Stimulated activated CD4-positive, alpha-beta T cell treated with anti-CD3 and anti-CD28 coated beads, Interleukin-1b, Interleukin-23, amount 100 ng/mL, for 48 hours (primary cell): ENCODE measurements at regions not wholly inside any gene's neighbourhood (a gene's known extent, or its start where the extent isn't known, plus 50 kb on each side); places are given as distances from the start of the nearest gene placed in this dataset.

ENCODE experiments used
- DNase-seq: peaks from one replicate; pipeline ENCODE4 v3.0.0-alpha.2; 2020

DNA sequence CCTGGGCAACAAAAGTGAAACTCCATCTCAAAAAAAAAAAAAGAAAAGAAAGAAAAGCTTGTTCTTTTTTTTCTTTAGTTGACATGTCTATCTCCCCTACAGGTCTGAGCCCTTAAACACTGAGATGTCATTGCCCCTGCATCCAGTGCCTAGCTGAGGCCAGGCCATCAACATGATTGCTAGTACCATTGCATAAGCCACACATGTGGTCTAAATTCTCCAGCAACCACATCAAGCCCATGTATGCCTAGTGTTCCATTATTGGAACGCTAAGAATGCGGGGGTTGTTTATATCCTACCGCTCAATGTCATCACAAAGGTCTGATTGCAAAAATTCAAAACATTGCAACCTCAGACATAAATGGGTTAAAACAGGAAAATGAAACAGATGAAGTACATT lies 62.7 kb downstream of the NPTX2 start:
- no peak for DNase-seq

DNA sequence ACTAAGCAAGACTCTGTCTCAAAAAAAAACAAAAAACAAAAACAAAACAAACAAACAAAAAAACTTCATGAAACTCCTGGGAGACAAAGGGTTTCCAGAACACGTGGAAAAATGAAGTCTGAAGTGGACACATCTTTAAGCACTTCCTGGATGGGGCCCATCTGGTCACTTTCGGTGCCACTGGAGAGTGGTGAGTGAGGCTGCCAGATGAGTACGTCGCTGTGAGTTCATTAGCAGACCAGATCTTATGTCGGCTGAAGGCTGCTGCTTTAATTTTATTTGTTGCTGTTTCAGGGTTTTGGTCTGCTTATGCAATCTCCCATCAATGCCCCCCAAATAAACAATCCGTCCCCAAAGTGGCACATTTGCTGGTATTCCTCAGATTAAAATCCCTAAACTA lies 64.4 kb downstream of the NPTX2 start:
- no peak for DNase-seq

DNA sequence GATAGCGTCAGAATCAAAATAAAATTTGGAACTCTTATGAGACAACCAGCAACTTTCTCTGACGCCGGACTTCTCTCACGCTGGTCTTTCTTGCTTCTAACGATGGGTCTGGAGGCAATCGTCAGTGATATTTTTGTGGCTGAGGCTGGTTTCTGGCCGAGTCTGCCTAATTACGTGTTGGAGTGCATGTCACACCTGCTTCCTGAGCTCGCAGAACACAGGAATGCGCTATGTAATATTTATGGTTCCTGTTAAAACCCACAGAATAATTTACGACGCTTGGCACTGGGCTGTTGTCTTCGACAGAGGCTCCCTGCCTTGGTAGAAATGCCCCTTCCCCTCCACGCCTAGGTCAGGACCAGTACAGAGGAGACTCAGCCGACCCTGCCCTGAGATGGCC lies 64.9 kb downstream of the NPTX2 start:
- DNase-seq: no peak

DNA sequence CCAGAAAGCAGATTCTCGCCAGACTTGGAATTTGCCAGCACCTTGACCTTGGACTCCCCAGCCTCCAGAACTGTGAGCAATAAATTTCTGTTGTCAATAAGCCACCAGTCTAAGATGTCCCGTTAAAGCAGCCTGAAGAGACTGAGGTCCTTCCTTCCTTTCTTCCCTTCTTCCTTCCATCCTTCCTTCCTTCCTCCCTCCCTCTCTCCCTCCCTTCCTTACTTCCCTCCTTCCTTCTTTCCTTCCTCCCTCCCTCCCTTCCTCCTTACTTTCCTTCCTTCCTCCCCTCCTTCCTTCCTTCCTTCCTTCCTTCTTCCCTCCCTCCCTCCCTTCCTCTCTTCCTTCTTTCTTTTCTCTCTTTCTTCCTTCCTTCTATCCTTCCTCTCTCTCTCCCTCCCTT lies 66.4 kb downstream of the NPTX2 start:
- no peak for DNase-seq

DNA sequence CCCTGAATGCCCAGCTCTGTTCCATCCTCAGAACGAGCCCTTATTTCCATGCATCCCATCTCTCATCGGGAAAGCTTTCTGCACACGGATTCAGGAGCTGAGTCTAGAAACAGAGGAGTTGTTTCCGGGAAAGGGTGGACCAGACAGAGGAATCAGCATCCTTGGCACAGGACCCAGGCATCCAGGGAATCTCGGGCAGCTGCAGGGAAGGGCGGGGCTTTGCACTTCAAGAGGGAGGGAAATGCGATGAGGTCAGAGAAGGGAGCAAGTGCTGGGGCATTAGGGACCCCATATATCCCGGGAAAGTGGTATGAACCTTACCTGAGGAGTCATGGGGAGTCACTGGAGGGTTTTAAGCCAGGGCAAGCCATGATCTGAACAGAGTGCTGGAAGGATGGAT lies 68.5 kb downstream of the NPTX2 start:
- DNase-seq: no peak

DNA sequence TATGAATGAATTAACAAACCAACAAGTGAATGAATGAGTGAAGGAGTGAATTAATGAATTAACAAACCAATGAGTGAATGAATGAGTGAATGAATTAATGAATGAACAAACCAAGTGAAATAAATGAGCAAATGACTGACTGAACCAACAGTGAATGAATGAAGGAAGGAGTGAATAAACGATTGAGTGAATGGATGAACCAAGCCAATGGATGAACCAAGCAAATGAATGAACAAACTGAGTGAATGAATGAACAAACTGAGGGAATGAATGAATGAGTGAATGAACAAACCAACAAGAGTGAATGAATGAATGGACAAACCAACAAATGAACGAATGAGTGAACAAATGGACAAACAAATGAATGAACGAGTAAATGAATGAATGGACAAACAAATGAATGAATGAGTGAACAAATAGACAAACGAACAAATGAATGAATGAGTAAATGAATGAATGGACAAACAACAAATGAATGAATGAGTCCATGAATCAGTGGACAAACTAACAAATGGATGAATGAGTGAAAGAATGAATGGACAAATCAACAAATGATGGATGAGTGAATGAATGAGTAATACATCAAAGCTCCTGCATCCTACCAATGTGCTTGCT lies 69.5 kb downstream of the NPTX2 start:
- DNase-seq: no peak

DNA sequence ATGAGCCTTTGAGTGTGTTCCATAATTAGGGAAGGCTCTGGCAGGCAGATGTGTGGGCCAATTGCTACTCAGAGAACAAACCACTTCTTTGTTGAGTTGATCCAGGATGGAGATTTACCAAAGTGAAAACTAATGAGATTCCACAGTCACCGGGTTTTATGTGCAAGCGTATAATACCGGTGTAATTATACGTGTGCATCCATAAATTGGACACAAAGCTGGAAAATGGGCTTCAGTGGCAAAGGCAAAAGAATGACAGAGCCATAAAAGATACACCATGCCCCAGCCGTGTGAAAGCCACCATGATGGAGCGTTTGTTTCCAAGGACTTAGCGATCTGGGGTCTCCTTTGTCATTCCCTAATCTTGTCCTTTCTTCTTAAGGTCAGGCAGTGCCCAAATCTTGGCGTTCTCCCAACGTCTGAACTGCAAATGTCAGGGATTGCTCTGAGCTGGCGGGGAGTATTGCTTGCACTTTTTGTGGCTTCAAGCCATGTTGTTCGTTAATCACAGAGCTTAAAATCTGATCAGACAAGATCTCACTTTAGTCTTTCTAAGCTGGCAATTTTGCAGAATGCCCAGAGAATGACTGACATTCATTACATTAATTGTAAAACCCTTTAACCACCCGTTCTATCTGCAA lies 70.1 kb downstream of the NPTX2 start:
- DNase-seq: no peak

DNA sequence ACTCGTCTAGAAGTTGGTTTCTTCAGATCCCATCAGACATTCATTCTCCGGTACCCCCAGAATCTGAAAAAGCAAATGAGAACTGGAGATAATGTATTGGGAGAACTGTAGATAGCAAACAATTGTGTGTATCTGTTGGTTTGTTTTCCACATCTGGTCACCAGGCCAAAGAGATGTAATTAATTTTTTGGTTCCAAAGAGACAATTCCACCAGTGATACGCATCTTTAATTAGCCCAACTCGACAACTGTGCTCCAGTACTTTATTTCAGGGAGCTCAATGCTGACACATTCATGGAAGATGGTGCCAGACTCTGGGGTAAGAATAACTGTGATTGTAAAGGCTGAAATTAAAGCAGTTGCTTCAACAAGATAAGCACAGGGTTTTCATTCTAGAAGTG lies 74.5 kb downstream of the NPTX2 start:
- no peak for DNase-seq

DNA sequence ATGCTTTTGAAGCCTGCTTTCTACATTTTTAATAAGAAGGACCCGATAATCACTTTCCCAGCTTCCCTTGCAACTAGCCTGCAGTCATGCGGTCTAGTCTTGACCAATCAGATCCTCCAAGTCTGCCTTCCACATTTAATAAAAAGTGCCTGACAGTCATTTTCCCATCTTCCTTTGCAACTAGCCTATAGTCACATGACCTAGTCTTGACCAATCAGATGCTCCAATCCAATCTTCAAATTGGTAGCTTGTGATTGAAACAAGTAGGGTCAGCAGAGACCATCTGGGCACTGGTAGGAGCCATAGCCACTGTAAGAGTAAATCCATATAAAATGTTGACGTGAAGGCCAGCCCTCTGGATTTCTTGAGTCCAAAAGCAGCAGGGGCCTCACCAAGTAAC lies 80.0 kb downstream of the NPTX2 start:
- no peak for DNase-seq

DNA sequence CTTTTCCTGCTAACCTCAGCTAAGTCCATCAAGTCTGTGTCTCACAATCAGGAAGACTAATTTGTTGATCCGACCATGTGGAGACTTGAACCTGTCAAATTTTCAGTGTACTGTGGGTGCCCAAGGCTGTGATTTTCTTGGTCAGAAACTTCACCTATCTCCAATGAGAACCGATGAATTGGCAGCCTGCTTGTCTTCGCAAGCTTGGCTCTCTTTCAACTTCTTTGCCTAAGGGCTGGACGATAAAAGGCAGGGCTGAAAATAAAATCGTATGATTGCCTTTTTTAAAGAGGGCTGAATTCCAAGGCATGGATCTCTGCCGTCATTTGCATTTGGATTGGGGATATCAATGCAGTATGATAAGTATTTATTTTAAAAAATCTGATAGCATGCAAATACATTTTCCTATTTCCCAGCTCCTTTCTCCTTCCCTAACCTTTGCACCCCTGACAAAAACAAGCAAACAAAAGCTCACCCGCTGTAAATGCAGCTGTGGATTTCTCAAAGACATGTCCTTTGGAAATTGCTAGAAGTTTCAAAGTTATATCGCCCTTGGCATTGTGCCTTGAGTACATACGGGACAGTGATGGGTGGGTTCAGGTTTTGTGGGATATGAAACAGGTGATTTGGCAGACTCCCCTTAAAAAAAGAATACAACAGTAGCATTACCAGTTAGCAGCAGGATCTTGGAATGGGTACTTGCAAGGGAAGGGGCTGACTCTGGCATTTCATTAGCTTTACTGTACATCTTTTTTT lies 80.6 kb downstream of the NPTX2 start:
- no peak for DNase-seq

DNA sequence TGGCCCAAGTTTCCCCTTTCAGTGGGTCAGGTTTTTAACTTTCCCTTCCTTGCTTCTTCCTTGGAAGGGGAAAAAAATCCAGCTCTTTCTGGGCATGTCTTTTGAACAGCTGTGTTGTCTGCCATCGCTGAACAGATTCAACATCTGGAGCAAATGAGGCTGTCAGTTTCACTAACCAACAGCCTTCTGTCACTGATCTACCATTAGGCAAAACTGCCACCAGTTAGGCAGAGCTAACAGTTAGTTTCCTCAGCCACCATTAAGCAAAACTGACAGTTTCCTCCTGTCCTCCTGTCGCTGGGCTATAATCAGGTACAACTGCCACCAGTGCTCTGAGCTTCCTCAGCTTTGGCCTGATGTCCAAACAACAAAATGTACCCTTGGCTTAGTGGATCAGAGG lies 81.9 kb downstream of the NPTX2 start:
- no peak for DNase-seq

DNA sequence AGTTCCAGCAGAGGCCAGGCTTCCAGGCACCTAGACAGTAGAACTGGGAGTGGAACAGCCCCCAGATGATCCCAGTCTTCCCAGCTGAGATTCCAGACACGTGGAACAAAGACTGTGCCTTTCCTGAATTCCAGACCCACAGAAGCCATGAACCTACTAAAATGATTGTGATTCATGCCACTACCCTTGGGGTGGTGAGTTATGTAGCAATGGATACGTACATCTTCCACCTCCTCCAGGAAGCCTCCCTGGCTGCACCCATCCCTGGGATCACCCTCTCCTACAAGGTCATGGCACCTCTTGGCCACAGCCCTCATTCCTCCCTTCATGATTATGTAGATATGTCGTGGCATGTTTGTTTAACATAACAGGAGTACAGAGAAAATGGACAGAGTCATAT lies 83.4 kb downstream of the NPTX2 start:
- DNase-seq: no peak

DNA sequence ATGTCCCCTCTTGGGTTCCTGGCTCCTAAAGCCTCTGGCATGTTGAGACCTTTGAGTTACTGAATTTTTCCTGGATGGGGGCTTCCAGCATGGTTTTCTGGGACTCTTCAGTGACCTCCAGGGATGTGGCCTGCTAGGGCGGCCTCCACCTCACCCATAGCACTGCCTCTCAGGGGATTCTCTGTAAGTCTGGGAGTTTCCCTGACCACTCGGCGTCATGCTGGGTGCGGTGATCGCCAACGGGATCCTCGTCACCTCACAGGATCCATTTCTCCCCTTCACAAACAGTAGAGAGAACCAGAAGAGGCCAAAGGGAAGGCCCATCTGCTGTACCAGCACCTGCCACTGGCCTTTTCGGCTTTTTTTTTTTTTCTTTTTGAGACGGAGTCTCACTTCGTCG lies 84.3 kb downstream of the NPTX2 start:
- no peak for DNase-seq

DNA sequence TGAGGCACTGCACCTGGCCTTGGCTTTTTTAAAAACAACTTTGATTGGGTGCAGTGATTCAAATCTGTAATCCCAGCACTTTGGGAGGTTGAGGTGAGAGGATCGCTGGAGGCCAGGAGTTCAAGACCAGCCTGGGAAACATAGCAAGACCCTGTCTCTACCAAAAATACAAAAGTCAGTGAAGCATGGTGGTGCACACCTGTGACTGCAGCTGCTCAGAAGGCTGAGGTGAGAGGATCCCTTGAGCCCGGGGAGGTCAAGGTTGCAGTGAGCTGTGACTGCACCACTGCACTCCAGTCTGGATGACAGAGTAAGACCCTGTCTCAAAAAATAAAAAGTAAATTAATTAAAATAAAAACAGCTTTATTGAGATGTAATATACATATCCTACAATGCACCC lies 84.9 kb downstream of the NPTX2 start:
- no peak for DNase-seq

DNA sequence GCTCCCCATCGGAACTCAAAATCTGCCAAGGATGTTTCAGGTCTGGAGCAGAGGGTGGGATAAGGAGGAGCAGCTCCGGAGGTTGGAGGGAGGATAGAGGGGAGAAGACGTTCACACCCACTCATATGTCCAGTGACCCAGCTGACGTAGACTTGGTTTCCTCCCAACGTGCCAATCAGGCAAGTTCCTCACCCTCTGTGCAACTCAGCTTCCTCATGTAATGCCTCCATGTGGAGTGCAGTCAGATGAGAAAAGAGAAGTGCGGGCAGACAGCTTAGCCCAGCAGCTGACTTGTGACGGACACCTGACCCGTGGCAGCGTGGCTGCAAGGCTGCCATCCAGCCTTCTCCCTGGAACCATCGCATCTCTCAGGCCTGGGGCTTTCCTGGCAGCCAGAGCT lies 86.8 kb downstream of the NPTX2 start:
- DNase-seq: no peak

DNA sequence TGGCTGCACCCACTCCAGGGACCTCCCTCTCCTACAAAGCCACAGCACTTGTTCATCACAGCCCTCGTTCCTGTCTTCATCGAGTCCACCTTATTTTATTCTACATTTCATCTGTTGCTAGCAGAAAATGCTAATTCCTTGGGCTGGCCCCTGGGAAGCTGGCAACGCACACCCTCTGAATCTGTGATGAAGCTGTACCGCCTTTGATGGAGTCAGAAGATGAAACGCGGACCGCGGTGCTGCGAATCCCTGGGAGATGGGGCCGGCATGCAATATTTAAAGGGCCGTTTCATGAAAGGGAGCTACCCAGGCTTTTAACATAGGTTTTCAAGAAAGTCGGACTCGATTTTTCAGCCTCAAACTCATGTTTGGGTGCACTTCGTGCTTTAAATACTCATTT lies 88.5 kb downstream of the NPTX2 start:
- DNase-seq: no peak

DNA sequence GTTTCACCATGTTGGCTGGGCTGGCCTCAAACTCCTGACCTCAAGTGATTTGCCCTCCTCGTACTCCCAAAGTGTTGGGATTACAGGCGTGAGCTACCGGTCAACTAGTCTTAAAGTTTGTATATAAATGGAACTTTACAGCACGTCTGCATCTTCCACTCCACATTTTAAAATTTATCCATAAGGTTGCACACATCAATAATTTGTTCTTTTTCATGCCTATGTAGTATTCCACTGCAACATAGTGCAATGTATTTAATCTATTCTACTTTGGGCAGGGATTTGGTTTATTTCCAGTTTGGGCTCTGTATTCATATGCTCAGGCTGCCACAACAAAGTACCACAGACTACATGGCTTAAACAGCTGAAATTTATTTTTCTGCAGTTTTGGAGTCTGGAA lies 90.0 kb downstream of the NPTX2 start:
- no peak for DNase-seq

DNA sequence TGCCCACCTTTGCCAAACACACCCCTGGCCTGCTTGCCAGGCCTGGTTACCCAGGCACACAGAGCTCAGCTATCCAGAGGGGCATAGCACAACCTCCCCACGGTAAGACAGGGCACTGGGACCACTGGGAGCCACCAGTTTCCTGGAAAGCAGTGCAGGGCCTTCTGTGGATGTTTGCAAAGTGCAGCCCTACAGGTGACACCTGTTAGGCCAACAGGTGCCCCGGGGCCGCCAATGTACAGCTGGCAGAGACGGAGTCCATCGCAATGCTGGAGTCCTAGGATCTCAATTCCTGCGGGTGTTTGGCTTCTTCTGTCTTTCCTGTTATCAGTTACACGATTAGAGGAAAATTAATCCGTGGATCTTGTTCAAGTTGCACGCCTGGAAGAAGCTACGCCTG lies 94.9 kb downstream of the NPTX2 start:
- DNase-seq: no peak

DNA sequence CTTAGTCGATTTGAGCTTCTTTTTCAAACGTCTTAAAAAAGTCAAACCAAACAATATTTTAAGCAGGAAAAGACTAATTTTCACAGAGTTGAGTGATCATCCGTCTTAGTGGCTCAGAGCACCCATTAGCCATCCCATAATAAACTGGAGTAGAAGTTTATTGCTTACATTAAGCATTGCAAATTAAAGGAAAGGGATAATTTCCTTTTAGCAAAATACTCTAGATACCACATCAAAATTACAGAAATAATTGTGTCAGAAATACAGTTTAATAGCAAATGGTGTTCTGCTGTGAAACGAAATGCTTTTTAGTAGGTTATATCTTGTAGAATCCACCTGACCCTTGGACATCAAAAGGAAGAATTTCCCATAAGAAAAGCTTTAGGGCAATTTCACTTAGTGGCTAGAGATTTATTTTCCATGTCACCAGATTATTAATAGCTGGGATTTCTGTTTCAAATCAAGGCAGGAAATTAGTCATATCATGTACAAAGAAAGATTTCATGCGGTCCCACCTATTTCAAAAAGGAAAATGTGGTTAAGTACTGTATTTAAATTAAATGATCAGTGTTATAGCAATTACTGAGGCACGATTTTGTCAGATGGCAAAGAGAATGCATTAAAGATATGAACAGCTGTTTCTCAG lies 96.2 kb downstream of the NPTX2 start:
- DNase-seq: no peak

DNA sequence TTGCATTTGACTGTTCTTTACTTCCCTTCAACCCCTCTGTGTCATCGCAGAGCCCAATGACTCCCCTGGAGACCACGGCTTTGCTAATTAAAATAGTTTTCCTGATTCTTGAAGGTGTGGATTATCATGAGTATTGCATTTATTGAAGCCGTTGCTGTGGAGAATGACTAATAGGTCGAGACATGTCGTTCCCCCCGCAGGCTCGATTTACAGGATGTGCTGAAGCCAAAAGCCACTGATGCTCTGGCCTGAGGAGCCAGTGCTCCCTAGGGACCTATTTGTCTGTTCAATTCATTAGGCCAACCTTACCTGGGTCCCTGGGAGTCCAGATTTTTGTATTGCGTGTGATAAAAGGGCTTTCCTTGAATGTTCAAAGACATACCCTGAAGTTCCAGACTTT lies 102.3 kb downstream of the NPTX2 start:
- DNase-seq: no peak

DNA sequence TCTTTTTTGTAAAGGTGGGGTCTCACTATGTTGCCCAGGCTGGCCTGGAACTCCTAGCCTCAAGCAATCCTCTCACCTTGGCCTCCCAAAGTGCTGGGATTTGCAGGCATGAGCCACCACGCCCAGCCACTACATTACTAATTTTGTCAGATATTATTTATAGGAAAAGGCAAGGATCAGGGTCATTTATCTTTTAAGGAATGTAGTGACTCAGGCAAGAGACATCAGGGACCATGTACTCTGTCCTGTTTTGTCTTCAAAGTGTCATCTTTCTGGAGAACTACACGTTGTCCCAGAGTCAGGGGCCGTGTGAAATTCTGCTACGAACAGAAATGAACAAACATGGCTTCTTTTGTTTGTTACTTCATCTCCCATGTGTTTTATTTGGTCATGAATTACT lies 105.3 kb downstream of the NPTX2 start:
- DNase-seq: no peak

DNA sequence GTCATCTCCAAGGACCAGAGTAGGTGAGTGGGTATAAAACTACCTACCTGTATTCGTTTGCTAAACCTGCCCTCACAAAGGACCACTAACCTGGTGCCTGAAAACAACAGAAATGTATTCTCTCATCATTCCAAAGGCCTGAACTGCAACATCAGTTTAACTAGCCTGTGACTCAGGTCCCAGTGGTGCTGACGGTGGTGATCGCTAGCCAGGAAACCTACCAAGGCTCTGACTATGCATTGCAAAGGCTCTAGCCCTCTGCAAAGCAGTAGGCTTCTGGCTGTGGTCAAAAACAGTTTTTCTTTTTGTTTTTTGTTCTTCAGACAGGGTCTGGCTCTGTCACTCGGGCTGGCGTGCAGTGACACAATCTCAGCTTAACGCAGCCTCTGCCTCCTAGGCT lies 107.5 kb downstream of the NPTX2 start:
- no peak for DNase-seq

DNA sequence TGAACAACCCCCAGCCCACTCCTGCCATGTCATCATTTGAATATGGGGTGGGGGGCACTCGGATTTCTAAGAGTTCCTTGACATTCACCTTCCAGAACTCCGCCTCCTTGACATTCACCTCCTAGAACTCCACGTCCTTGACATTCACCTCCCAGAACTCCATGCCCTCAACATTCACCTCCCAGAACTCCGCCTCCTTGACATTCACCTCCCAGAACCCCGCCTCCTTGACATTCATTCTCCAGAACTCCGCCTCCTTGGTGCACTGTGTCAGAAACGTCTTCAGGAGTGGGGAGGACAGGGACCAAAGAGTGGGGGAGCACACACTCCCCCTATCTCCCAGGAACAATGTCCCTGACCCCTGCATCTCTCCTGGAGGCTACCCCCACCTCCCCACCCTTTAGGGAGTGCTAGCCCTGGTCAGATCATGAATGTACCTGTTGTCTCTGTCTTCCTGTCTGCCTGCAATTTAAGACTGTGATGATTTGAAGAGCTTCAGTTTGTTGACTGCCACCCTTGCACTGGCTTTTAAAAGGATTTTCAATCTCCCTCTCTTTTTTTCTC lies 110.1 kb downstream of the NPTX2 start:
- DNase-seq: no peak

DNA sequence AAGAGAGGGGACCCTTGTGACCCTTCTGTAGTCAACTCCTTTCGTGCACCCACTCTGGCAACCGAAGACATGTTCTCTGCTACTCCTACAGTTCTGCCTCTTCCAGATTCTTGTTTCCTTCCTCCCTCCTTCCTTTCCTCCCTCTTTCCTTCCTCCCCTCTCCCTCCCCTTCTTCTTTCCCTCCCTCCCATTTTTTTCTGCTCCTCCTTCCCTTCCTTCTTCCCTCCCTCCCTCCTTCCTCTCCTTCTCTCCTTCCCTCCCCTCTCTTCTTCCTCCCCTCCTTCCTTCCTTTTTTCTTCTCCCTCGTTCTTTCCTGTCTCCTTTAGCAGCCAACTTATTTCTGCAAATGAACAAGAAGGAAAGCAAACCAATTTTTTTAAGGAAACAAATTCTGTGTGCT lies 111.5 kb downstream of the NPTX2 start:
- no peak for DNase-seq
